ENCODE measurements at regions not wholly inside any gene's neighbourhood (a gene's known extent, or its start where the extent isn't known, plus 50 kb on each side); places are given as distances from the start of the nearest gene placed in this dataset.

- no peak for DNase-seq
Observed at GRCh38 chr16:6021276-6021943, 923.8 kb upstream of the EEF2KMT start.

- no peak for DNase-seq
Observed at GRCh38 chr16:6020162-6020985, 922.8 kb upstream of the EEF2KMT start.

GRCh38 chr16:6019490-6019991 is 921.9 kb upstream of the EEF2KMT start:
- DNase-seq: no peak

- no peak for DNase-seq
Observed at GRCh38 chr16:6018848-6019489, 921.4 kb upstream of the EEF2KMT start.

GRCh38 chr16:6016530-6017184 is 919.1 kb upstream of the EEF2KMT start:
- DNase-seq: no peak

GRCh38 chr16:6012716-6013115 is 915.1 kb upstream of the EEF2KMT start:
- no peak for DNase-seq

GRCh38 chr16:6009151-6009550 is 911.6 kb upstream of the EEF2KMT start:
- no peak for DNase-seq

- DNase-seq: no peak
Observed at GRCh38 chr16:6008670-6009069, 911.1 kb upstream of the EEF2KMT start.

GRCh38 chr16:5993356-5993755 is 895.8 kb upstream of the EEF2KMT start:
- DNase-seq: no peak

- DNase-seq: no peak
Observed at GRCh38 chr16:5982979-5983378, 885.4 kb upstream of the EEF2KMT start.

- no peak for DNase-seq
Observed at GRCh38 chr16:5979905-5980550, 882.4 kb upstream of the EEF2KMT start.

GRCh38 chr16:5977329-5977728 is 879.7 kb upstream of the EEF2KMT start:
- no peak for DNase-seq

GRCh38 chr16:5972747-5973146 is 875.2 kb upstream of the EEF2KMT start:
- DNase-seq: no peak

- DNase-seq: no peak
Observed at GRCh38 chr16:5971924-5972323, 874.3 kb upstream of the EEF2KMT start.

GRCh38 chr16:5971106-5971505 is 873.5 kb upstream of the EEF2KMT start:
- DNase-seq: no peak

GRCh38 chr16:5966004-5966403 is 868.4 kb upstream of the EEF2KMT start:
- DNase-seq: no peak

- no peak for DNase-seq
Observed at GRCh38 chr16:5965321-5965720, 867.7 kb upstream of the EEF2KMT start.

- no peak for DNase-seq
Observed at GRCh38 chr16:5951486-5951885, 853.9 kb upstream of the EEF2KMT start.

GRCh38 chr16:5944971-5945370 is 847.4 kb upstream of the EEF2KMT start:
- no peak for DNase-seq

- no peak for DNase-seq
Observed at GRCh38 chr16:5938607-5939006, 841.0 kb upstream of the EEF2KMT start.

GRCh38 chr16:5932906-5933305 is 835.3 kb upstream of the EEF2KMT start:
- no peak for DNase-seq

GRCh38 chr16:5928476-5929065 is 831.0 kb upstream of the EEF2KMT start:
- DNase-seq: no peak

Measured in NCI-H2107 (cell line).